ACHN (cell line): ENCODE measurements at regions not wholly inside any gene's neighbourhood (a gene's known extent, or its start where the extent isn't known, plus 50 kb on each side); places are given as distances from the start of the nearest gene placed in this dataset.
A peak's percentile ranks its signal among the peaks of the same experiment; 100 is the strongest.
"Not testable (repeated sequence)": the region's sequence is repeated elsewhere in the genome, so short reads cannot be mapped to it uniquely, and the experiment has no call there.

Experiments used
- DNase-seq: peaks from one replicate; pipeline ENCODE4 v3.0.0-alpha.2; 2015
- in situ Hi-C: cut with HindIII; loops from 2 replicates; pipeline ENCODE4 v1.10.0; 2017; ENCODE audit warnings: low sequenced_read_pairs, low pct_ligation_motif_present, low pct_unique_long_range_greater_than_20kb

DNA sequence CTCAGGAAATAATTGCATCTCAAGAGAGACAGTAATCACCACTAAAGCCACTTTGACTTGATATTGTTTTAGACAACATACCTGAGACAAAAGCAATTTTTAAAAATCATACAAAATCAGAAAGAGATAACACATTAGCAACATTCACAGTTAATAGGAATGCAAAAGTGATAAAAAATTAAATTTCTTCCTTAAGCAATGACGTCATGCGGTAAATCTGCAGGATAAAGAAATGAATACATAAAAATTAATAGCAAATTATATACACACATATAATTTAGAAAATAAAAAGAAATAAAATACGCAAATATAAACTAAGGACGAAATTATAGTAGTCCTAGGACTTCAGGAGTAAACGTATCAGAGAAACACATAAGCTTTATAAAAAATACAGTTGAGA, 866.5 kb upstream of the PRKX start:
- in situ Hi-C loops: no loop called here
- no peak for DNase-seq

DNA sequence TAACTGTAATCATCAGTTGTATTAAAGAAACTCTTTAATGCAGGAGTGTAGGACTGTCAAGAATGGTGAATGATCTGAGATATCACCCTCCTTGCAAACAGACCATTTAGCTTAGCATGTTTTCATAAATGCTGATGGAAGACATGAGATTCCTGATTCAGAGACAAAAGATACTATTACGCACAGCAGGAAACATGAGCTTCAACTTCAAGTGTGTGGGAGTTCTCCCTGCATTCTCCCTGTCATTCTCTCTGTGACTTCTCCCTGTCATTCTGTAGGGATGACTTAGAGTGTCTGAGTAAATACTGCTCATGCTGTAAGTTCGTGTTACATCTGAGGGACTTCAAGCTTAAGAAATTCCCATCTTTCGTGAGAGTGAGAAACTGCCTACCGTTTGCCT, 866.0 kb upstream of the PRKX start:
- DNase-seq: no peak
- in situ Hi-C loops: no loop called here

DNA sequence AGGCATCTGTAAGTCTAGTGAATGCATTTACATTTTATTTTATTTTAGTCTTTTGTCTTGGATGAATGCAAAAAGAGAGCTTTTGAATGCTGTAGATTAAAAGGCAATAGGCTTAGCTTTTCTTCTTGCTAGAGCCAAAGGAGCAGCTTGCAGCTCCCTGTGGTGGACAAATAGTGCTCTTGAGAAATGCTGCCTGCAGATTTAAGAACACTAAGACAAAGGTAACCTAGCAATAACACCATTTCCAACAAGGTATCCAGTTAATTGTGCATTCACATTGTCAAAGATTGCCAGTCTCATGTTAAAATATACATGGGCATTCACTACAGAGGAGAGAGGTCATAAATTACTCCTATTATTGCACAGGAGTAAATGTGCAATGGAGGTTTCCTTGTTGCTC, 859.2 kb upstream of the PRKX start:
- in situ Hi-C loops: no loop called here
- DNase-seq: no peak

DNA sequence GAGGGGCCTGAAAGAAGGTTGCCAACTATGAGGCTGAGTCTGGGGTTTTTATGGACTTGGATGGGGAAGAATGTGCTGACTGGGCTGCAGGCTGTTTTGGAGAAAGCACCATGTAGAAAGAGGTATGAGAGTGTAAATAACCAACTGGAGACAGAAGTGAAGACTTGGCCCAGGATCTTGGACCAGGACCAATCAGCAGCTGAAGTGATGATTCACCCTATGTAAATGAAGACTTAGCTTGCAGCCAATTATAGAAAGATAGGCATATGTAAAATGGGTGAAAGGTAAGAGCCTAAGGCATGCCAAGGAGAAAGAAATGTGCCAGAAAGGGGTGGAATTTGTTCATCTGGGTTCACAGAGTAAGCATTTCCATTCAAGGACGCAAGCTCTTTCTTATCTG, 856.7 kb upstream of the PRKX start:
- DNase-seq: peak; percentile 6
- in situ Hi-C loops: no loop called here

DNA sequence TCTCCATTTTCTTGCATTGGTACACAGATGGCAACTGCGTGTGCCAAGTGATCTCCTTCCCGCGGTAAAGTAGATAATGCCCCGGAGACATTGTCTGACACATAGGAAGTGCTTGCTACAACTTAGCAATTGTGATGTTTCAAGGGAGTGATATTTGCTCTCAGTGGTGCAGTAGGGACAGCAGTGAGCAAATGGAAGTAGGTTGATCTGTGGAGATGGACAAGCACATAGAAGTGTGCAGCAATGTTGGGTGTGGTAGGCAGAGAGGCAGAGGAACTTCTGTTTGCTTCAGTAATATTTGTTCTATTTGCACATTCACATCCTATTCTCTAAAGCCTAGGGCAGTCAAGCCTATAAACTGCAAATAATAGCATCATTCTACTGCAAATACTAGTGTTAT, 846.7 kb upstream of the PRKX start:
- in situ Hi-C loops: no loop called here
- no peak for DNase-seq

DNA sequence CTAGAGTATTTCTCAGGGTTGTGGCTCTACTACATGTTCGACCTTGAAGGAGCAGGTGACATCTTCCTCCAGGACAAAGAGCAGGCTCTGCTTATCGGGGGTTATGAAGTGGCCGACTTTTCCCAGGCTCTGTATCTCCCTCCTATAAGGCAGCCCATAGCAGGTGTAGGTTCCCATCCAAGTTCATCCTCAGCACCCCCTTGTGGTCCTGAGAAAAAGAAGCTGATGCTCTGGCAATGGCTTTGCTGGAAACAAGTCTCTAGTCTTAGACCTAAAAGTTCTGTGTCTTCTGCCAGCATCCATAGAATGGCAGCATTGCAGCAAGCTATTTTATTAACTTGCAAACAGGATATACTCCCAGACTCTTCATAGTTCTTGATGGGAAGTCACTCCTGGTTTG, 836.6 kb upstream of the PRKX start:
- DNase-seq: no peak
- in situ Hi-C loops: no loop called here

DNA sequence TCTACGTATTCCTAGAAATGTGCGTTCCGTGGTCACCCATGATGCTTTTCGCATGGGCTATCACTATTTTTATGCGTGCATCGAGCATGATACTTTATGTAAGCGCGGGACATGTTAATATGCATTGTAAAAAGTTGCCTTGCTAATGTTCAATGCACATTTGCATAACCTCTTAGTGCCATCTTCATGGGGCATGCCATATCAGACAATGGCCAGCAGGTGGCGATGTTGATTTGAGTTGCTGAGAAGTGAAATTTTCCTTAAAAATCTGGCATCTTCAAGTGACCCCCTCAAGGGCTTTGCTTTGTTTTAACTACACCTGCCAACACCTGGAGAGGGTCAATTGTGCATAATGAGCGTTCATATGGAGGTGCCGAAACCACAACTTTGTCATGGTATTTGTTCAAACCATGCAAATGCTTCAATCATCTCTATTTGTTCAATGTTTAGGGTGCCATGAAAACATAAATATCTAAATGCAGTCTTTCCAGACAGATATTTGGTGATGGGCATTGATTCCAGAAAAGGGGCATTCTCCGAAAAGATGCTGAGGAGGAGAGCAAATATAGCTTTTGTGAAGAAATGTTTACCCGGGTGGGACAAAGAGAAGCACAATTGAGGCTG, 833.9 kb upstream of the PRKX start:
- in situ Hi-C loops: no loop called here
- DNase-seq: peak; percentile 24

DNA sequence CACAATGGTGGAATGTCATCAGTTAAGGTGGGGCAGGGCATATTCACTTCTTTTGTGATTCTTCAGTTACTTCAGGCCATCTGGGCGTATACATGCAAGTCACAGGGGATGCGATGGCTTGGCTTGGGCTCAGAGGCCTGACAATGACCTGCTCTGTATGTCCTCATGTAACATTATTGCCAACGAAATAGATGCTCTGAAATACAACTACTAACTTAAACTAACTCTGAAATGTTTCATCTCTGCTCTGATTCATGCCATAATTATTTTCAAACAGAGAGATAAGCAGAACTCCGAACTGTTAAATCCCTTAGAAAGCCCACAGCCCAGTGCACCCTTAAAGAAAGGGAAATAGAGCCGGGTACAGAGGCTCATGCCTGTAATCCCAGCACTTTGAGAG, 832.7 kb upstream of the PRKX start:
- in situ Hi-C loops, DNase-seq: not testable (repeated sequence)

DNA sequence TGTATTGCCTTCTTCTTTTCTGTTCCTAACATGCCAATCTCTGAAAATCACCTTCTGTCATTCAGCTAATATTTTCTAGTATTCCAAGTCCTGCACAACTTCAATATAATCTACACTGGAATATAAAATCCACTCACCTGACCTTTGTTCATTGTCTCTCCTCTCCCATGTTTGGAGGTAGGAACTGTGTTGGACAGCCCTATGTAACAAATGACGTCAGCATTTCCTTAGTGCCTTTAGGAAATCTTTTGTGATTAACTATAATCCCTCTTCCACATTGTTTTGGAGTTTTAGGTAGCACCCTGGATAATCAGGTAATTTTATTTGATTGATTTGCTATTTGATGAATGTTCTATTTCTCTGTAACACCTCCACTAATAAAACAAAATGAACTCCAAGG, 814.8 kb upstream of the PRKX start:
- in situ Hi-C loops: no loop called here
- no peak for DNase-seq

DNA sequence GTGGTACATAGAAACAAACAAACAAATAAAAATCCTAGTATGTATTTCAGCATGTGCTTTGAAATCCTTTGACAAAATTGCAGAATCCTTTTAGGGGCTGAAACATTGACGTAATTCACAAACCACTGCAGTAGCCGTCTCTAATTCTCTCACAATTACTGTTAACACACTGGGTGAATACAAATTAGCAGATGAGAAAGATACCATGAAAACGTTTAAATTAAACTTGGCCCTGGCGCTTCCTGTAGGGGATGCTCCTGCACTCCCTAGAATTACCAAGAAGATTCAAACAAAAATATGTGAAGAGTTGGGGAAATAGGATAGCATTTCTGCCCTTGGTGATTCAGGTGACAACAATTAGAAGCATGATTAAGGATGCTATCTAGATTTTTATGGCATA, 772.5 kb upstream of the PRKX start:
- in situ Hi-C loops: no loop called here
- DNase-seq: no peak

DNA sequence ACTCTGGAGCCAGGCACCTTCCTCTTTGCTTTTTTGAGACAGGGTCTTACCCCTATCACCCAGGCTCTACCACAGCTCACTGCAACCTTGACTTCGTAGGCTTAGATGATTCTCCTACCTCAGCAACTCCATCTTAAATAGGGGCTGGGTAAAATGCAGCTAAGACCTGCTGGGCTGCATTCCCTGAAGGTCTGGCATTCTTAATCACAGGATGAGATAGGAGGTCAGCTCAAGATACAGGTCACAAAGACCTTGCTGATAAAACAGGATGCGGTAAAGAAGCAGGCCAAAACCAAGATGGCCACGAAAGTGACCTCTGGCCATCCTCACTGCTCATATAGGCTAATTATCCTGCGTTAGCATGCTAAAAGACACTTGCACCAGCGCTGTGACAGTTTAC, 770.8 kb upstream of the PRKX start:
- in situ Hi-C loops: no loop called here
- no peak for DNase-seq

DNA sequence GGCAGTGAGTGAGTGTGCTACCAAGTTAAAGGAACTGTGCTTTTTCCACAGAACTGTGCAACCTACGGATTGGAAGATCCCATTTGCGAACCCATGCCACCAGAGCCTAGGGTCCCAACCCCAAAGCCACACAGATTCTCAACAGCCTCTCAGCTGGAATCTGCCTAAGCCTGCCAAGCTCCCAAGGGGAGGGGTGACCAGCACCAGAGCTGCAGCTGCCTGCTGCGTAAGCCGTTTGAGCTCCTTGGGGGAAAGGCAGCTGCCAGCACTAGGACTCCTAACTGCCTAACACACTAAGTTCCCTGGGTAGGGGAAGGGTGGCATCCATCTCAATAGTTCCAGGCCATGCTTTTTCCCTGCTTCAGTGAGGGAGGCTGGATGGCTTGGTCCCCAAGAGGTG, 738.1 kb upstream of the PRKX start:
- in situ Hi-C loops: no loop called here
- DNase-seq: no peak

DNA sequence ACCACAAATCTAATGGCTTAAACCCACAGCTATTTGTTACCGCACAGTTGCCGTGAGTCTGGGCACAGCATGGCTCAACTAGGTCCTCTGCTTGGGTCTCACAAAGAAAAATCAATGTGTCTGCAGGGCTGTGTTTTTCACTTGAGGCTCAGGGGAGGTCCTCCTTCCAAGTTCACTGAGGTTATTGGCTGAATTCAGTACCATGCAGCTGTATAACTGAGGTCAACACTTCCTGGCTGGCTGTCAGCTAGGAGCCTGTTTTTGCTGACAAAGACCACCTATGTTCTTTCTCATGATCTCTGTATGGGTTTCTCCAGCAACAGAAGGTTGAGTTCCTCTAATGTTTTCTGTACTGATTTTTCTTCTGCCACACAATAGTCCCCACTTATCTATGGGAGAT, 736.7 kb upstream of the PRKX start:
- in situ Hi-C loops: no loop called here

DNA sequence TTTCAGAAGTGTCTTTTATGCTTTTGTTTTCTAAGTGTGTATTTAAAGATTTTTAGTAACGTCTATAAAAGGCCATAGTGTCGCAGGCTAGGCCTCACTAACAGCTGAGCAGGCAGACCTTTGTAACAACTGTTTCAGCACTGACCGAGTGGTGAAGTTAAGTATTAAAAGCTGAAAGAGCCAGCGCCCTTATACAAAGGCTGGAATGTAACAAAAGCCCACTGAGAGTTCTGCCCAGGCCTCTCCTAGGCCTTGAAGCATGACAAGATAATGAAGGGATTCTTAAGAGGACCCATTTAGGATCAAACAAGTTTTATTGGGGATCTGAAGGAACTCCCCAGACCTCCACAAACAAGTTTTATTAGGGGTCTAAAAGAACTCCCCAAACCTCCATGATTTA, 722.5 kb upstream of the PRKX start:
- no peak for DNase-seq
- in situ Hi-C loops: no loop called here

More for the DNA sequence above, 736.7 kb upstream of the PRKX start:
- no peak for DNase-seq

DNA sequence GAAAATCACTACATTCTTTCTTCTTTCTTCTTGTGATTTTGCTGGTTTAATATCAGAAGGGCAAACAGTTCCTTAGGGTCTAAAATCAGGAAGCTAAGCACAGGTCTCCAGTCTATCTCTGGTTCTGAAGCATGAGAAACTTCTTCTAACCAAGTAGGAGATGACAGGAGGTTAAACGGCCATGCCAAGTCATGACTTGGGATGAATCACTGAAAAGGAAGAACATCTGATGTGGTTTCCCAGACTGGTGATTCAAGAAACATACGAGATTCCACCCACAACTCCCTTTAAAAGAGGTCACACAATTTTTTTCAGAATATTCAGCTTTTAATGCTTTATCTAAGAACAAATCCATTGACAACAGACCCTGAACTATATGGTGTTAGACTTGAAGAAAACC, 684.0 kb upstream of the PRKX start:
- no peak for DNase-seq
- in situ Hi-C loops: no loop called here

DNA sequence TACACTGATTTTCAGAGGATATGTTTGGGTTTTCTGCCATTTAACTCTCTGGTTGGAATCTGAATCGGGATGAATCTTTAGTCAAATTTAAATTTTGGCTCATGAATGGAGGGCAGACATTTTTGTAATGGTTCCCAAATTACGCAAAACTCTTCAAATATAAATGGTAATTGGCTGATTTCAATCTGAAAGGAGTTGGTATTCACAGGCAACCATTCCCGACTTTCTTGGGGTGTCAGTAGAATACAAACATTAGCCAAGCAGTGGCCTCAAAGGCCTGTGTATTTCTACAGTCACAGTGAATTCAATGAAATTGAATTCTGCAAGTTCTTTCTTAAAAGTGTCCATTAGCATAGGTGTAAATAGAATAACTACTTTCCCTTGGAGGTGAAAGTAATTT, 668.8 kb upstream of the PRKX start:
- DNase-seq: no peak
- in situ Hi-C loops: no loop called here

DNA sequence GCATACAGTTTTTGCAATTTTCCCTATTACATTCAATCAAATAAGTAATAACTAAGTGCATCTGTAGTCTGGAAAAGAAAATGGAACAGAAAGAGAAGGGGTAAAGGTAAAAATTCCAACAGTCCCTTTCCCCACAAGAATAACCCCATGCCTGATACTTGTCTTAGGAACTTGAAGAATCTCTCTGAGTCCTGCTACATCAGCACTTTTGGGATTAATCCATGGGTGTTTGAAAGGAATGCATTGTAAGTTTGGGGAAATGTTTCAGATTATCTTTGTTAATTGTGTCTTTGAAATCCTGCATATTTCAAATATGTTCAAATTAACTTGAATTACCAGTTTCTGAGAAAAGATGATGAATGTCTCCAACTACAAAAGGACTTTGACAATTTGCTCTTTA, 667.3 kb upstream of the PRKX start:
- DNase-seq: no peak
- in situ Hi-C loops: no loop called here

DNA sequence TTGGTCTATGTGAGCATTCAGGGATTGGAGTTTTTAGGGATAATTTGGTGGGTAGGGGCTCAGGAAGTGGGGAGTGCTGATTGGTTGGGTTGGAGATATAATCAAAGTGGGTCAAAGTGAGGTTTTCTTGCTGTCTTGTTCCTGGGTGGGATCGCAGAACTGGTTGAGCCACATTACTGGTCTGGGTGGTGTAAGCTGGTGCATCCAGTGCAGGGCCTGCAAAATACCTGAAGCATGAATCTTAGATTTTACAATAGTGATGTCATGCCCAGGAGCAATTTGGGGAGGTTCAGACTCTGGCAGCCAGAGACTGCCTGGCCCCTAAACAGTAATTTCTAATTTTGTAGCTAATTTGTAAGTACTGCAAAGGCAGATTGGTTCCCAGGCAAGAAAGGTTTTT, 665.6 kb upstream of the PRKX start:
- in situ Hi-C loops: no loop called here
- DNase-seq: no peak

DNA sequence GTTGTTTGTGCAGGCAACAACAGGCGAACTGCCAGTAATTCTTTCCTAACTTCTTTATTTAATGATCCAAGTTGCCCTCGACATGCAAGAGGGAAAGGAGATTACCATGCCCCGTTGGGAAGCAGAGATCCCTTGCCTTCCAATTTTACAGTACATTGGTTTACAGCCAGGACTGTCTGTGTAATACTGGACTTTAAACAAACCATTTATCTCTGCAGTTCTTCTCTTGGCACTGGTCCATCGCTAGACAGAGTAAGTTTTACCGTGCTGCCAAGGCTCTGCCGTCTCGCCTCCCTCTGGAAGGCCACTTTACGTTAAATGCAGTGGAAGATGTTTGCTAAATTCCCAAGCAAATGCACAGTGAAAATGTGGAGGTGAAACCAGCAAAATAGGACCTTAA, 660.3 kb upstream of the PRKX start:
- in situ Hi-C loops: no loop called here

DNA sequence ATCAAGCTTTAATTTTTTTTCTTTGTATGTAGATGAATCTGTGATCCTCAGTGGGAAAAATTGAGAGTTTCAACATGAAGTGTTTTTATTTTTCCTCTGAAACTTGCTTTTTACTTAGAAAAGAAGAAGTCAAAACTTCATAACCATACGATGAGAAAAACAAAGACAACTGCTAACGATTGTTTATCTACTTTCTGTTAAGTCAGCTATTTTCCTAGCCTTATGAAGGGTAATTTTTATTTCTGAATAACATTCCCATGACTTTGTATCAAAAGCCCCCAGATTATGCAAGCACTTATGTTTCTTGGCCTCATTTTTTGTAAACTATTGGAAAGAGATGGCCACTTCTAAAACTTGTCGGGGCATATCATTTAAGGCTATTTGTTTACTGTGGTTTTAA, 645.1 kb upstream of the PRKX start:
- in situ Hi-C loops: no loop called here
- no peak for DNase-seq

More for the DNA sequence above, 660.3 kb upstream of the PRKX start:
- no peak for DNase-seq

DNA sequence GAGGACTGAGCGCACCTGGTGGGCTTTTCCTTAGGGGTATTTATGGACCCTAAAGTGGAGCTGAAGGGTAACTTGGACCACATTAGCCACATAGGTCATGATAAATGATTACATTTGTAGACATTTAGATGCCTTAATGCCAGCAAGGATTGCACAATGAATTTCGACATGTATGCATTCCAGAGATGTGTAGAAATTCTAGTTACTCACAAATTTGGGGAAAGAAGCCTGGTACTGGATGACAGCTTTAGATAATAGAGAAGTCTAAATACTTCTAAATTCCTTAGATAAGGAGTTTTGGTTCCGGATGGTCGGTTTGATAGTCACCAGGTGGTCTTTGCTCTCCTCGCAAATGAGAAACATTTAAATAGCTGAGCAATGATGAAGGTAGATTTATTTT, 609.5 kb upstream of the PRKX start:
- DNase-seq: no peak

More for the DNA sequence above, 609.5 kb upstream of the PRKX start:
- in situ Hi-C loops: no loop called here
